Upper lobe of left lung (tissue), 4 donors: ENCODE measurements at regions not wholly inside any gene's neighbourhood (a gene's known extent, or its start where the extent isn't known, plus 50 kb on each side); places are given as distances from the start of the nearest gene placed in this dataset.

Source experiments
- EP300 ChIP-seq, 4 donors: sonication (generic); formaldehyde crosslinking; IDR thresholded peaks; one replicate each; pipeline ENCODE4 v1.5.1; 2017; ENCODE audit warnings: antibody characterized with exemption in 4 of 4, control low read depth in 2 of 4
- POLR2A ChIP-seq, 4 donors: fragments of 450-650 bp; IDR thresholded peaks; one replicate each; pipeline ENCODE4 v1.5.1; 2016 to 2017; ENCODE audit warnings: antibody characterized with exemption in 4 of 4, mild to moderate bottlenecking in 2 of 4
- POLR2AphosphoS5 ChIP-seq, 2 donors: sonication (generic); formaldehyde crosslinking; IDR thresholded peaks; one replicate each; pipeline ENCODE4 v1.5.1; 2017; ENCODE audit warnings: antibody characterized with exemption in 2 of 2
- TF ChIP-seq, protein P1 (sequence below), 6 experiments: fragments of 450-650 bp in 4 of 6; fragments of 200-600 bp in 2 of 6; sonication (generic) in 2 of 6; IDR thresholded peaks; one replicate each; pipeline ENCODE4 v1.5.1; 2016 to 2019; ENCODE audit warnings: antibody characterized with exemption in 6 of 6

DNA sequence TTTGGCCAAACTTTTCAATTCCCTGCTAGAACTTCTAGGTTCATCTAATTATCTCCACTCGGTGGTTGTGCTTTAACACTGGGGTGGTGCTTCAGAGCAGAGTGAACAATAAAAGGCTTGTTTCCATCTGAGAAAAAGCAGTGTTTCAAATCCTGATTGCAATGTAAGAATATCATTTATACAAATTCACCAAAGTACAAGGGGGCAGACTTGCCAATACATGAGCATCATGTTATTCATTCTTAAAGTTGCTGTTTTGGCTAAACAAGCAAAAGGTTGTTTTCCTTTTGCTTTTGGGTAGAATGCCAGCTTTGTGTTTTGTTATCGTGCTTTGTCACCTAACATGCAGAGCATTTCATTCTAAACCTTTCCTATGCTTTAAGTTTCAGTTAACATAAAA is 78.5 kb upstream of the UBAC2 start:
- TF ChIP-seq EP300 (IDR thresholded peaks at IDR 0.05) (no peak), POLR2A (IDR thresholded peaks at IDR 0.05) (no peak), POLR2AphosphoS5 (IDR thresholded peaks at IDR 0.05) (no peak)
- TF ChIP-seq, protein P1, sequence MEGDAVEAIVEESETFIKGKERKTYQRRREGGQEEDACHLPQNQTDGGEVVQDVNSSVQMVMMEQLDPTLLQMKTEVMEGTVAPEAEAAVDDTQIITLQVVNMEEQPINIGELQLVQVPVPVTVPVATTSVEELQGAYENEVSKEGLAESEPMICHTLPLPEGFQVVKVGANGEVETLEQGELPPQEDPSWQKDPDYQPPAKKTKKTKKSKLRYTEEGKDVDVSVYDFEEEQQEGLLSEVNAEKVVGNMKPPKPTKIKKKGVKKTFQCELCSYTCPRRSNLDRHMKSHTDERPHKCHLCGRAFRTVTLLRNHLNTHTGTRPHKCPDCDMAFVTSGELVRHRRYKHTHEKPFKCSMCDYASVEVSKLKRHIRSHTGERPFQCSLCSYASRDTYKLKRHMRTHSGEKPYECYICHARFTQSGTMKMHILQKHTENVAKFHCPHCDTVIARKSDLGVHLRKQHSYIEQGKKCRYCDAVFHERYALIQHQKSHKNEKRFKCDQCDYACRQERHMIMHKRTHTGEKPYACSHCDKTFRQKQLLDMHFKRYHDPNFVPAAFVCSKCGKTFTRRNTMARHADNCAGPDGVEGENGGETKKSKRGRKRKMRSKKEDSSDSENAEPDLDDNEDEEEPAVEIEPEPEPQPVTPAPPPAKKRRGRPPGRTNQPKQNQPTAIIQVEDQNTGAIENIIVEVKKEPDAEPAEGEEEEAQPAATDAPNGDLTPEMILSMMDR (IDR thresholded peaks at IDR 0.05) = no peak
